ENCODE measurements at regions not wholly inside any gene's neighbourhood (a gene's known extent, or its start where the extent isn't known, plus 50 kb on each side); places are given as distances from the start of the nearest gene placed in this dataset.

- ATAC-seq, result no peak
- 15 to 34% (median 18%) methylated on average over 3 of the region's 3 CpGs for WGBS, 3 donors
- H3K27me3 ChIP-seq (ENCODE audit: insufficient read depth in 3 of 3, low read length in 2 of 3), result peaks cover 0 to 4% (median 2%) of the 10 kb centered on the region in 3 donors
- peaks cover 3% of the 10 kb centered on the region for H3K9me3 ChIP-seq
- TF ChIP-seq, protein P1, sequence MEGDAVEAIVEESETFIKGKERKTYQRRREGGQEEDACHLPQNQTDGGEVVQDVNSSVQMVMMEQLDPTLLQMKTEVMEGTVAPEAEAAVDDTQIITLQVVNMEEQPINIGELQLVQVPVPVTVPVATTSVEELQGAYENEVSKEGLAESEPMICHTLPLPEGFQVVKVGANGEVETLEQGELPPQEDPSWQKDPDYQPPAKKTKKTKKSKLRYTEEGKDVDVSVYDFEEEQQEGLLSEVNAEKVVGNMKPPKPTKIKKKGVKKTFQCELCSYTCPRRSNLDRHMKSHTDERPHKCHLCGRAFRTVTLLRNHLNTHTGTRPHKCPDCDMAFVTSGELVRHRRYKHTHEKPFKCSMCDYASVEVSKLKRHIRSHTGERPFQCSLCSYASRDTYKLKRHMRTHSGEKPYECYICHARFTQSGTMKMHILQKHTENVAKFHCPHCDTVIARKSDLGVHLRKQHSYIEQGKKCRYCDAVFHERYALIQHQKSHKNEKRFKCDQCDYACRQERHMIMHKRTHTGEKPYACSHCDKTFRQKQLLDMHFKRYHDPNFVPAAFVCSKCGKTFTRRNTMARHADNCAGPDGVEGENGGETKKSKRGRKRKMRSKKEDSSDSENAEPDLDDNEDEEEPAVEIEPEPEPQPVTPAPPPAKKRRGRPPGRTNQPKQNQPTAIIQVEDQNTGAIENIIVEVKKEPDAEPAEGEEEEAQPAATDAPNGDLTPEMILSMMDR (IDR thresholded peaks at IDR 0.05), result no peak
- no peaks in the 10 kb centered on the region for H3K4me1 ChIP-seq
- H3K36me3 ChIP-seq (ENCODE audit: insufficient read depth in 1 of 2, low read depth in 1 of 2), result no peaks in the 10 kb centered on the region
- no peak overlapping the region for H3K27ac ChIP-seq
- no peak for DNase-seq
- H3K4me3 ChIP-seq, result no peak overlapping the region
- intact Hi-C loops (cut with DNase I), result no loop called here
Observed at GRCh38 chr12:96136161-96136560, 58.0 kb upstream of the ELK3 start.

- WGBS, 3 donors, result 80 to 87% (median 84%) methylated on average over 4 of the region's 4 CpGs
- Histone ChIP-seq H3K4me3 (no peak overlapping the region), H3K9me3 (peaks cover 5% of the 10 kb centered on the region), H3K36me3 (ENCODE audit: insufficient read depth in 1 of 2, low read depth in 1 of 2) (no peaks in the 10 kb centered on the region), H3K4me1 (no peaks in the 10 kb centered on the region), H3K27ac (no peak overlapping the region), H3K27me3 (ENCODE audit: insufficient read depth in 3 of 3, low read length in 2 of 3) (peaks cover 0 to 4% (median 2%) of the 10 kb centered on the region in 3 donors)
- no peak for DNase-seq
- no peak for ATAC-seq
- TF ChIP-seq, protein P1 (IDR thresholded peaks at IDR 0.05), result no peak
- intact Hi-C loops (cut with DNase I), result no loop called here
Observed at GRCh38 chr12:96136725-96137378, 57.3 kb upstream of the ELK3 start.

- Histone ChIP-seq H3K36me3 (ENCODE audit: insufficient read depth in 1 of 2, low read depth in 1 of 2) (no peaks in the 10 kb centered on the region), H3K4me3 (no peak overlapping the region), H3K27ac (no peak overlapping the region), H3K4me1 (no peaks in the 10 kb centered on the region), H3K9me3 (peaks cover 5% of the 10 kb centered on the region), H3K27me3 (ENCODE audit: insufficient read depth in 3 of 3, low read length in 2 of 3) (peaks cover 0 to 4% (median 0%) of the 10 kb centered on the region in 3 donors)
- intact Hi-C loops (cut with DNase I), result no loop called here
- DNase-seq, result no peak
- no peak for ATAC-seq
- 82 to 88% (median 84%) methylated on average over 2 of the region's 2 CpGs for WGBS, 3 donors
- TF ChIP-seq, protein P1 (IDR thresholded peaks at IDR 0.05), result no peak
Observed at GRCh38 chr12:96140174-96140573, 54.0 kb upstream of the ELK3 start.

DNA sequence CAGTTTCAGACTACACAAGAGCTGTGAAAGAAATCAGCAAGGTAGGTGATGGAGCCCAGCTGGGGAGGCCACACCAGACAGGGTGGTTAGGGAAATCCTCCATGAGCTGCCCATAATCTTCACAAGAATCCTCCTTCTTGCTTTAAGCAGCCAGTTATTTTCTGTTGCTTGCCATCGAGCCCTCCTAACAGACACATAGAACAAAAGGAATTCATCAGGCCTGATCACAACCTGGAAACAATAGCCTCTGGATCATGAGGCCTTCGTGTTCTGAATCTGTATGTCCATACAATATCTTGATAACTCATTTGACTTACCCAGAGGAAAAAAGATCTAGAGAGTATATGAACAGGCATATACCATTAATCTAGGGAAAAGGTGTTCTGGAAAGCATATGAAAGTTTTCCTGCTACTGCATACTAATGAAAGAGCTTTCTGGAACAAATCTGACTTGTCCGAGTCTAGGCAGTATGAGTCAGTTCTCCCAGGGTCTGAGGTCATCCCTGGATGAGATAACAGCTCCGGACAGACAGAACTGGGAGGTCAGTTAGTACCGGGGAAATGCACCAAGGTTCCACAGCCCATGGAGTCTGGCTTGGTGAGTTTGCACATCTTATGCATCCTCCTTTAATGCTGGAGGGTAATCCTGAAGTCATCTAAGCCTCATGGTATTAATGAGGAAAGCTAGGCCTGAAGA lies 52.8 kb upstream of the ELK3 start:
- no peak overlapping the region for H3K4me3 ChIP-seq
- WGBS, 3 donors, result 43 to 56% (median 49%) methylated on average over 5 of the region's 5 CpGs
- H3K27me3 ChIP-seq (ENCODE audit: insufficient read depth in 3 of 3, low read length in 2 of 3), result peaks cover 0 to 4% (median 0%) of the 10 kb centered on the region in 3 donors
- H3K4me1 ChIP-seq, result no peaks in the 10 kb centered on the region
- H3K36me3 ChIP-seq (ENCODE audit: insufficient read depth in 1 of 2, low read depth in 1 of 2), result no peaks in the 10 kb centered on the region
- peaks cover 5% of the 10 kb centered on the region for H3K9me3 ChIP-seq
- ATAC-seq (no peak), DNase-seq (no peak)
- TF ChIP-seq, protein P1 (IDR thresholded peaks at IDR 0.05), result no peak
- no peak overlapping the region for H3K27ac ChIP-seq
- intact Hi-C loops (cut with DNase I), result no loop called here
